ENCODE measurements at regions not wholly inside any gene's neighbourhood (a gene's known extent, or its start where the extent isn't known, plus 50 kb on each side); places are given as distances from the start of the nearest gene placed in this dataset.
A peak's percentile ranks its signal among the peaks of the same experiment; 100 is the strongest.

DNA sequence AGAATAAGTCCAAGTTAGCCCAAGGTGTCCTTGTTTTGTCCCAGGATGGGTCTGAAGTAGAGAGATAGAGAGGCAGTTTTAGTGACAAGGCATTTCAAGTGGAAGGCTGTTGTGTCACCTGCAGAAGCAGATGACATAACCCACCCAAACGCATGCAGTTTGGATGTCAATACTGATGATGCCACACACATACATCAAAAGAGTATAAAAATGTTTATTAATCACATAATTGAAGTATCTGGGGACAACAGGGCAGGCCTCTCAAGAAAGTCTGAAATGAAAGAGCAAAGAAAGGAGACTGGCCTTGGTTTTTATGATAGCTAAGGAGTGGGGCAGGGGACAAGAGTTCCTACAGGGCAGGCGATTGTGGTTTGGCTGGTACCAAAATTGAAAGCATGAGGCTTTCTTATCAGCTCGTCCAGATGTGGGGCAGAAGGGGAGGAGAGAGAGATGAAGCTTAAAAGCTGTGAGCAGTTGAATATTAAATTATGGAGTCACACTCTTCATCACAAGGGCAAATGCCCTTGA is 78.4 kb upstream of the TSPAN8 start (continued):
- TF ChIP-seq CREB1 (IDR thresholded peaks at IDR 0.05) (0 out of 2 replicates have a peak, but pooled peaks have one; percentile 18), CREB1 (CRISPR knock-in tag; IDR thresholded peaks at IDR 0.05) (no peak), HNRNPUL1 (IDR thresholded peaks at IDR 0.05; ENCODE audit: low read length) (no peak), RUNX1 (IDR thresholded peaks at IDR 0.05; ENCODE audit: low read depth) (peak; percentile 51; the same call in 1 of the 2 replicates), CHD2 (IDR thresholded peaks at IDR 0.05; ENCODE audit: low read depth, low read length) (no peak), POLR3A (IDR thresholded peaks at IDR 0.05; ENCODE audit: borderline replicate concordance, extremely low read depth, insufficient read depth, insufficient read length) (no peak), PTBP1 (IDR thresholded peaks at IDR 0.05; ENCODE audit: low read depth, low read length) (no peak), POLR2AphosphoS2 (IDR thresholded peaks at IDR 0.05; ENCODE audit: low read length) (no peak), ZNF780A (CRISPR knock-in tag; IDR thresholded peaks at IDR 0.05) (no peak), TRIM24 (IDR thresholded peaks at IDR 0.05) (peak; percentile 49 to 83), SMARCA4 (IDR thresholded peaks at IDR 0.05) (peak; percentile 92), ESRRB (CRISPR knock-in tag; IDR thresholded peaks at IDR 0.05; ENCODE audit: borderline replicate concordance) (no peak), ARID4B (CRISPR knock-in tag; IDR thresholded peaks at IDR 0.05) (no peak), ZNF143 (CRISPR knock-in tag; IDR thresholded peaks at IDR 0.05) (no peak), PHTF2 (CRISPR knock-in tag; IDR thresholded peaks at IDR 0.05) (no peak), ARID3A (IDR thresholded peaks at IDR 0.05; ENCODE audit: borderline replicate concordance, low read depth, low read length) (peak; percentile 84; the same call in 1 of the 2 replicates), PRDM10 (IDR thresholded peaks at IDR 0.05; ENCODE audit: partially characterized antibody) (peak; percentile 39), TFAM (CRISPR knock-in tag; conservative IDR thresholded peaks at IDR 0.05) (no peak)
- TF ChIP-seq, protein P1, sequence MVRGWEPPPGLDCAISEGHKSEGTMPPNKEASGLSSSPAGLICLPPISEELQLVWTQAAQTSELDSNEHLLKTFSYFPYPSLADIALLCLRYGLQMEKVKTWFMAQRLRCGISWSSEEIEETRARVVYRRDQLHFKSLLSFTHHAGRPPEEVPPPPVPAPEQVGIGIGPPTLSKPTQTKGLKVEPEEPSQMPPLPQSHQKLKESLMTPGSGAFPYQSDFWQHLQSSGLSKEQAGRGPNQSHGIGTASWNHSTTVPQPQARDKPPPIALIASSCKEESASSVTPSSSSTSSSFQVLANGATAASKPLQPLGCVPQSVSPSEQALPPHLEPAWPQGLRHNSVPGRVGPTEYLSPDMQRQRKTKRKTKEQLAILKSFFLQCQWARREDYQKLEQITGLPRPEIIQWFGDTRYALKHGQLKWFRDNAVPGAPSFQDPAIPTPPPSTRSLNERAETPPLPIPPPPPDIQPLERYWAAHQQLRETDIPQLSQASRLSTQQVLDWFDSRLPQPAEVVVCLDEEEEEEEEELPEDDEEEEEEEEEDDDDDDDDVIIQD (CRISPR knock-in tag; IDR thresholded peaks at IDR 0.05), result no peak
